ENCODE measurements at regions not wholly inside any gene's neighbourhood (a gene's known extent, or its start where the extent isn't known, plus 50 kb on each side); places are given as distances from the start of the nearest gene placed in this dataset.

DNA sequence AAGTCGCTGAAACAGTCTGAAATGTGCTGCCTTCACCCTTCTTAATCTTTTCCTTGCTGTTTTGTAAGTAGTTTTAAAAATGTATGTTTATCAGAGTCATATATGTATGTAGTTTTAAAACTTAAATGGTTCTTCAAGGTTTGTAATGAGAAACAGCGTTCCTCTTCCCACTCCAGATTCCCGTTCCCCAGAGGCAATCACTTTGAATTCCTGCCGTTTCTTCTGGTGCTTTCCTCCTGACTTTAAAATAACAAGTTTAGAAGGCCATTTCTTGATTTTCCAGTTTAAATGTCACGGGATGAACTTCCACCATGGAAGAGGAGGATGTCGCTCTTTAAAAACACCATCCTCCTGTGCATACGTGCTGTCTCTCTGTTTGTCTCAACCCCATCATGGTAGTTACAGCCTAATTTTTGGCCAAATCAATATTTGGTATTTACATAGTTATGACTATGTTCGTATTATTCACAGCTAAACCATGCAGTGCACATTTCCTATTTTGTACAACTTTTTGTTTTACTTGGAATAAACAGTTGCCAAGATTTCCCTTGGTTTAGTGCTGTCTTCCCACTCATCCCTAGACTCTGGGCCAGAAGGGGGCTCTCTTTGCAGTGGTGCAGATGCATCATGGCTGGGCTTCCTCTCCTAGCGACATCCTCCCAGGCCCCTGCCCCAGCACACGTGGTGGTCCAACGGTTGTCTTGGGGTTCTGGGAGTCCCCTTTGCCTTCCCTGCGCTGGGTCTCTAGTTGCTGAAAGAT, 151.4 kb downstream of the PTPN20 start:
- Histone ChIP-seq H3K9me3 (ENCODE audit: low read depth) (no peaks in the 10 kb centered on the region), H3K27ac (no peak overlapping the region), H3K27me3 (peaks cover 3% of the 10 kb centered on the region), H3K36me3 (replicated peaks; ENCODE audit: insufficient read depth, low read depth) (no peaks in the 10 kb centered on the region), H4K20me1 (ENCODE audit: insufficient read depth, poor library complexity, severe bottlenecking) (no peaks in the 10 kb centered on the region), H3K79me2 (no peaks in the 10 kb centered on the region), H3K4me2 (no peak overlapping the region), H3K4me3 (no peak overlapping the region), H3K9me2 (replicated peaks; ENCODE audit: insufficient read depth) (no peaks in the 10 kb centered on the region), H3K4me1 (ENCODE audit: insufficient read depth) (no peaks in the 10 kb centered on the region), H2AFZ (no peak overlapping the region)
- 66% methylated on average over 12 of the region's 12 CpGs for WGBS (ENCODE audit: low lambda C conversion rate, missing lambda C conversion rate)
- no peak for DNase-seq (ENCODE audit: low spot score)
- TF ChIP-seq, protein P1, sequence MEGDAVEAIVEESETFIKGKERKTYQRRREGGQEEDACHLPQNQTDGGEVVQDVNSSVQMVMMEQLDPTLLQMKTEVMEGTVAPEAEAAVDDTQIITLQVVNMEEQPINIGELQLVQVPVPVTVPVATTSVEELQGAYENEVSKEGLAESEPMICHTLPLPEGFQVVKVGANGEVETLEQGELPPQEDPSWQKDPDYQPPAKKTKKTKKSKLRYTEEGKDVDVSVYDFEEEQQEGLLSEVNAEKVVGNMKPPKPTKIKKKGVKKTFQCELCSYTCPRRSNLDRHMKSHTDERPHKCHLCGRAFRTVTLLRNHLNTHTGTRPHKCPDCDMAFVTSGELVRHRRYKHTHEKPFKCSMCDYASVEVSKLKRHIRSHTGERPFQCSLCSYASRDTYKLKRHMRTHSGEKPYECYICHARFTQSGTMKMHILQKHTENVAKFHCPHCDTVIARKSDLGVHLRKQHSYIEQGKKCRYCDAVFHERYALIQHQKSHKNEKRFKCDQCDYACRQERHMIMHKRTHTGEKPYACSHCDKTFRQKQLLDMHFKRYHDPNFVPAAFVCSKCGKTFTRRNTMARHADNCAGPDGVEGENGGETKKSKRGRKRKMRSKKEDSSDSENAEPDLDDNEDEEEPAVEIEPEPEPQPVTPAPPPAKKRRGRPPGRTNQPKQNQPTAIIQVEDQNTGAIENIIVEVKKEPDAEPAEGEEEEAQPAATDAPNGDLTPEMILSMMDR (IDR thresholded peaks at IDR 0.05; ENCODE audit: poor library complexity) = peak; percentile 9
- TF ChIP-seq EZH2 (IDR thresholded peaks at IDR 0.05; ENCODE audit: borderline replicate concordance) = no peak

- TF ChIP-seq EZH2 (IDR thresholded peaks at IDR 0.05; ENCODE audit: borderline replicate concordance) (no peak), EZH2phosphoT487 (IDR thresholded peaks at IDR 0.05; ENCODE audit: low read depth, severe bottlenecking, unreplicated experiment) (no peak)
- TF ChIP-seq, protein P1 (IDR thresholded peaks at IDR 0.05; ENCODE audit: poor library complexity) = no peak
- DNase-seq (ENCODE audit: low spot score) = no peak
- no peak overlapping the region for H3K4me3 ChIP-seq
- H4K20me1 ChIP-seq (ENCODE audit: insufficient read depth, poor library complexity, severe bottlenecking) = no peaks in the 10 kb centered on the region
- peaks cover 5% of the 10 kb centered on the region for H3K27me3 ChIP-seq
- H3K27ac ChIP-seq = no peak overlapping the region
- H3K4me1 ChIP-seq (ENCODE audit: insufficient read depth) = no peaks in the 10 kb centered on the region
- no peak overlapping the region for H3K4me2 ChIP-seq
- H3K79me2 ChIP-seq = no peaks in the 10 kb centered on the region
- H3K9me2 ChIP-seq (replicated peaks; ENCODE audit: insufficient read depth) = no peaks in the 10 kb centered on the region
- no peaks in the 10 kb centered on the region for H3K9me3 ChIP-seq (ENCODE audit: low read depth)
- no peaks in the 10 kb centered on the region for H3K36me3 ChIP-seq (replicated peaks; ENCODE audit: insufficient read depth, low read depth)
- H2AFZ ChIP-seq = no peak overlapping the region
- WGBS (ENCODE audit: low lambda C conversion rate, missing lambda C conversion rate) = 68% methylated on average over 1 of the region's 1 CpG
These were observed 152.6 kb downstream of the PTPN20 start for GRCh38 chr10:47063858-47064257.

GRCh38 chr10:47065903-47066302, 154.7 kb downstream of the PTPN20 start:
- TF ChIP-seq, protein P1 (IDR thresholded peaks at IDR 0.05; ENCODE audit: poor library complexity) = no peak
- no peak for TF ChIP-seq EZH2phosphoT487 (IDR thresholded peaks at IDR 0.05; ENCODE audit: low read depth, severe bottlenecking, unreplicated experiment)
- no peak for TF ChIP-seq EZH2 (IDR thresholded peaks at IDR 0.05; ENCODE audit: borderline replicate concordance)
- Histone ChIP-seq H3K9me3 (ENCODE audit: low read depth) (no peaks in the 10 kb centered on the region), H3K36me3 (replicated peaks; ENCODE audit: insufficient read depth, low read depth) (no peaks in the 10 kb centered on the region), H3K9me2 (replicated peaks; ENCODE audit: insufficient read depth) (no peaks in the 10 kb centered on the region), H4K20me1 (ENCODE audit: insufficient read depth, poor library complexity, severe bottlenecking) (no peaks in the 10 kb centered on the region), H2AFZ (no peak overlapping the region), H3K27ac (no peak overlapping the region), H3K27me3 (peaks cover 5% of the 10 kb centered on the region), H3K4me2 (no peak overlapping the region), H3K4me1 (ENCODE audit: insufficient read depth) (no peaks in the 10 kb centered on the region), H3K4me3 (no peak overlapping the region), H3K79me2 (no peaks in the 10 kb centered on the region)
- WGBS (ENCODE audit: low lambda C conversion rate, missing lambda C conversion rate) = 83% methylated on average over 4 of the region's 4 CpGs
- no peak for DNase-seq (ENCODE audit: low spot score)

All from hepatocyte (in vitro differentiated cells).